ENCODE measurements at regions not wholly inside any gene's neighbourhood (a gene's known extent, or its start where the extent isn't known, plus 50 kb on each side); places are given as distances from the start of the nearest gene placed in this dataset.
A peak's percentile ranks its signal among the peaks of the same experiment; 100 is the strongest.

DNA sequence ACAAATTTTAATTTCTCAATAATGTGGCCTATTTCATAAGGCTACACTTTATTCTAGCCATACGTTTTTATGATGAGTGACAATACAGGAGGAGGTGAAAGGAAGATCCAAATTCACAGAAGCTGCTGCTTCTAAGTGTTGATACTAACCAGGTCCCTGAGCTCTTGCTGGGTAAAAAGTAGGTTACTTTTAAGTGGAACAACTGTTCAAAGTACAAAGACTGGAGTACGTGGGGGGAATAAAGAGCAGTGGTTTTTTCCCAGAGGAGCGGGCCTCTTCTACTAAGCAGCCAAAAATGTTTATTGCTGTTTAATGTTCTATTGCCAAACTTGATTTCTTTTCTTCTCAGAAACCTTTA lies 301.8 kb downstream of the AEBP2 start:
- TF ChIP-seq, protein P1, sequence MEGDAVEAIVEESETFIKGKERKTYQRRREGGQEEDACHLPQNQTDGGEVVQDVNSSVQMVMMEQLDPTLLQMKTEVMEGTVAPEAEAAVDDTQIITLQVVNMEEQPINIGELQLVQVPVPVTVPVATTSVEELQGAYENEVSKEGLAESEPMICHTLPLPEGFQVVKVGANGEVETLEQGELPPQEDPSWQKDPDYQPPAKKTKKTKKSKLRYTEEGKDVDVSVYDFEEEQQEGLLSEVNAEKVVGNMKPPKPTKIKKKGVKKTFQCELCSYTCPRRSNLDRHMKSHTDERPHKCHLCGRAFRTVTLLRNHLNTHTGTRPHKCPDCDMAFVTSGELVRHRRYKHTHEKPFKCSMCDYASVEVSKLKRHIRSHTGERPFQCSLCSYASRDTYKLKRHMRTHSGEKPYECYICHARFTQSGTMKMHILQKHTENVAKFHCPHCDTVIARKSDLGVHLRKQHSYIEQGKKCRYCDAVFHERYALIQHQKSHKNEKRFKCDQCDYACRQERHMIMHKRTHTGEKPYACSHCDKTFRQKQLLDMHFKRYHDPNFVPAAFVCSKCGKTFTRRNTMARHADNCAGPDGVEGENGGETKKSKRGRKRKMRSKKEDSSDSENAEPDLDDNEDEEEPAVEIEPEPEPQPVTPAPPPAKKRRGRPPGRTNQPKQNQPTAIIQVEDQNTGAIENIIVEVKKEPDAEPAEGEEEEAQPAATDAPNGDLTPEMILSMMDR (IDR thresholded peaks at IDR 0.05), result no peak
- Histone ChIP-seq H3K27ac (peak overlapping the region; percentile 45 to 72), H3K4me3 (no peak overlapping the region), H3K9me3 (no peaks in the 10 kb centered on the region), H3K4me1 (peaks cover 0 to 23% of the 10 kb centered on the region in 2 donors), H3K36me3 (no peaks in the 10 kb centered on the region), H3K27me3 (no peaks in the 10 kb centered on the region)
- DNase-seq (ENCODE audit: low spot score), result no peak

DNA sequence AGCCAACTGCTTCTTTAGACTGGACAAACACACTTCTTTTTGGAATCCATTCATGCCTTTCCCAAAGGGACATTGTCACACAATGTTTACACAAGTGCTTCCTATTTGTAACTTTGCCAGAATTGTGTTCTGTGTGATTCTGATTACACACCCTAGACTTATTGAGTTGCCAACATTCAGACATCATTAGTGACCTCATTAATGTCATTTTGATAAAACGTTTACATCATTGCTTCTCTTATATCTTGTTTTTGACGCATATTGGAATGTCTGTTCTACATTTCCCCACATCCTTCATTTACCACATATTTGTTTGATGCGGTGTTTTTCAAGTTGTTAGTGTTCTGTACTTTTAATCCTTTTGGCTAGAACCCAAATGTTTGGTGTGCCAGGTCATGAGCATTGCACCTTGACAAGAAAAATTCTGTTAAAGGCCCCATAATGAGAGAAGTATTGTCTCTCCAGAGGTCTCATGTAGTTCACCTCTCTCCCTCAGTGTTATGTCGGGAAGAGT lies 305.5 kb downstream of the AEBP2 start:
- TF ChIP-seq, protein P1 (IDR thresholded peaks at IDR 0.05), result no peak
- DNase-seq (ENCODE audit: low spot score), result no peak
- H3K4me3 ChIP-seq, result no peak overlapping the region
- peak overlapping the region; percentile 26 to 54 for H3K27ac ChIP-seq
- peaks cover 0 to 7% of the 10 kb centered on the region in 2 donors for H3K9me3 ChIP-seq
- H3K36me3 ChIP-seq, result no peaks in the 10 kb centered on the region
- peaks cover 0 to 23% of the 10 kb centered on the region in 2 donors for H3K4me1 ChIP-seq
- no peaks in the 10 kb centered on the region for H3K27me3 ChIP-seq

DNA sequence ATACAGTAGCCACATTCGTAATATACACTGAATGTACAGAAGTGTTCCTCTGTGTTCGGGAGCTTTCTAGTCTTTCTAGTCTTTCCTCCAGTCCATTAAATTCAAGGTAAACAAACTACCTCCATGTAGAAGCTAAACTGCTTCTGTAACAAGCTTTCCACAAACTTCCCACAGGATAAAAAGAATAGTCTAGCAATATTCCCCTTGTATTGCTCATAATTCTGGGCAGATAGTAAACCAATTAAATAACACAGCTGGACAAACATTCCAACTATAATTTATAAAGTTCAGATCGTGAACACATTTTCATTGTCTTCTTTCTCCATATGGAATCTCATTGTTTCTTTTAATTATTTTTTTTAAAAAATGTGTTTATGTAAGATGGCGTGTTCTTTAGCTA lies 307.2 kb downstream of the AEBP2 start:
- no peaks in the 10 kb centered on the region for H3K36me3 ChIP-seq
- H3K4me1 ChIP-seq, result peaks cover 0 to 14% of the 10 kb centered on the region in 2 donors
- no peak overlapping the region for H3K27ac ChIP-seq
- no peaks in the 10 kb centered on the region for H3K27me3 ChIP-seq
- peaks cover 0 to 7% of the 10 kb centered on the region in 2 donors for H3K9me3 ChIP-seq
- TF ChIP-seq, protein P1 (IDR thresholded peaks at IDR 0.05), result no peak
- H3K4me3 ChIP-seq, result no peak overlapping the region
- no peak for DNase-seq (ENCODE audit: low spot score)

DNA sequence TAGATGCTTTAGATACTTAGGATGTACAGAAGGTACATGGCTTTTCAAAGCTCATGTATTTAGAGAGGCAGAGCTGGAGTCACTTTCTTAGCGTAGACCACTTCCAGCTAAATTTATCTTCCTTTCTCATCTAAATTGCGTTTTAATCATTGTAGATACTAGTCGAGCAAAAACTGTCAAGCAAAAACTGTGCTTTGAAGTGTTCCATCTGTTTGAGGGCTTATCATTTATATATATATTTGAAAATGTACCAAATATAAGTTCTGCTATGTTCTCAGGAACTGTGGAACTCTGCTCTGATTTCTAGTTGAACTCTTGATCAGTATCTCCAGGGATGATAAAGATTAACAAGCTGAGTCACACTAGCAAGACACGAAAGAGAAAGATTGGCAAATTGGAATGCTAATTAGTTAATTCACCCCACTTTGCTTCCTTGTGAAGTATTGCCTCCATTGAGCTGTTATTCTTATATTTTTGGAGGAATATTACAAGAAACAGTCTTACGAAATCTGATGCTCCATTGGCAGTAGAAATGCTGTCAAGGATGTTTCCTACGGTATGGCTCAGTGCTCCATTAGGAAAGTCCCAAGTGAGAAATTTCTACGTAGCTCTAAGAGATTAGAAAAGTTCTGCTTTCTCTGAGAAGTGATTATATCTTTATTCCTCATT lies 310.7 kb downstream of the AEBP2 start:
- no peak for DNase-seq (ENCODE audit: low spot score)
- no peaks in the 10 kb centered on the region for H3K36me3 ChIP-seq
- no peaks in the 10 kb centered on the region for H3K27me3 ChIP-seq
- peaks cover 0 to 4% of the 10 kb centered on the region in 2 donors for H3K4me1 ChIP-seq
- H3K9me3 ChIP-seq, result peaks cover 0 to 19% of the 10 kb centered on the region in 2 donors
- no peak overlapping the region for H3K27ac ChIP-seq
- TF ChIP-seq, protein P1 (IDR thresholded peaks at IDR 0.05), result no peak
- no peak overlapping the region for H3K4me3 ChIP-seq

DNA sequence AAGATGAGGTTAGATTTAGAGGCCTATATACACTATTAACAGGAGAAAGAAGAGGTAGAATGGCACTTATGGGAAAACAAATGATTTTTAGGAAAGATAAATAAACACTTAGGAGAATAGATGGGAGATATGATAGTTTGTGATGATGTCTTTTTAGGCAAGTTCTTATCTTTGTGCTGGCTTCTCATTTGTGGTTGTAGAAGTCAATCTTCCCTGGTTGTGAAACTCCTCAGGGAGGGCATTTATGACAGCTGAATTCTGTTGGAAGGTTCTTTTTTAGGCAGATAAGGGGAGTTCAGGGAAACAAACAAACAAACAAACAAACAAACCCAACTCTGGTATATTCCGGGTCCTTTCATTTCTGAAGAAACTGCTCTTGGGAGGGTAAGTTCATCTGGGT lies 311.8 kb downstream of the AEBP2 start:
- Histone ChIP-seq H3K4me1 (no peaks in the 10 kb centered on the region), H3K4me3 (no peak overlapping the region), H3K36me3 (no peaks in the 10 kb centered on the region), H3K9me3 (peaks cover 0 to 19% of the 10 kb centered on the region in 2 donors), H3K27ac (no peak overlapping the region), H3K27me3 (no peaks in the 10 kb centered on the region)
- DNase-seq (ENCODE audit: low spot score), result no peak
- TF ChIP-seq, protein P1 (IDR thresholded peaks at IDR 0.05), result no peak

DNA sequence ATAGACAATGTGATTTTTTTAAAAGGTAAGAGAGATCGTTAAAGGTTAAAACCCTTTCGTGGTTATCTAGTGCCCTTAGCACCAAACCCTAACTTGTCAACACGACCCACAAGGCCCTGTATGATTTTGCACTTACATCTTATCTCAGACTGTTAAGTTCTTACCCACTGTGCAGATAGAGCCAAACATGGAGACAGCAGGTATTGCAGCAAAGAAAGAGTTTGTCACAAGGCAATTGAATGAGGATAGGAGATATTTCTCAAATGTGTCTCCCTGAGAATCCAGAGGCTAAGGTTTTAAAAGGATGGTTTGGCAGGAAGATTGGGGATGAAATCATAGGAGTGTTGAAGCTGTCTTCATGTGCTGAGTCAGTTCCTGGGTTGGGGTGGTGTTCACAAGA lies 313.4 kb downstream of the AEBP2 start:
- H3K27ac ChIP-seq, result no peak overlapping the region
- H3K27me3 ChIP-seq, result no peaks in the 10 kb centered on the region
- no peak overlapping the region for H3K4me3 ChIP-seq
- H3K4me1 ChIP-seq, result no peaks in the 10 kb centered on the region
- no peaks in the 10 kb centered on the region for H3K36me3 ChIP-seq
- H3K9me3 ChIP-seq, result peaks cover 0 to 19% of the 10 kb centered on the region in 2 donors
- DNase-seq (ENCODE audit: low spot score), result no peak
- TF ChIP-seq, protein P1 (IDR thresholded peaks at IDR 0.05), result no peak
